BE2C (cell line): ENCODE measurements at regions not wholly inside any gene's neighbourhood (a gene's known extent, or its start where the extent isn't known, plus 50 kb on each side); places are given as distances from the start of the nearest gene placed in this dataset.
"Not testable (repeated sequence)": the region's sequence is repeated elsewhere in the genome, so short reads cannot be mapped to it uniquely, and the experiment has no call there.

Source experiments
- DNase-seq: peaks from one replicate; pipeline ENCODE4 v3.0.0-alpha.2; 2020
- H3K27me3 ChIP-seq: fragments of 250-450 bp; sonication (Bioruptor Pico); 2 replicates; pipeline ENCODE4 v1.5.1; 2020; ENCODE audit warnings: mild to moderate bottlenecking
- H3K36me3 ChIP-seq: fragments of 250-450 bp; sonication (Bioruptor Pico); 2 replicates; pipeline ENCODE4 v1.5.1; 2020; ENCODE audit warnings: mild to moderate bottlenecking
- H3K4me1 ChIP-seq: fragments of 250-450 bp; sonication (Bioruptor Pico); 2 replicates; pipeline ENCODE4 v1.5.1; 2020
- H3K4me3 ChIP-seq: 2 replicates; pipeline ENCODE4 v1.5.1; 2011; ENCODE audit warnings: low read depth, low read length
- H3K9me3 ChIP-seq: fragments of 250-450 bp; sonication (Bioruptor Pico); 2 replicates; pipeline ENCODE4 v1.5.1; 2020
- CTCF ChIP-seq: IDR thresholded peaks from 2 replicates; pipeline ENCODE4 v1.5.1; 2012; ENCODE audit warnings: mild to moderate bottlenecking, low read depth, low read length

- no peaks in the 10 kb centered on the region for H3K9me3 ChIP-seq
- no peaks in the 10 kb centered on the region for H3K27me3 ChIP-seq
- H3K36me3 ChIP-seq = no peaks in the 10 kb centered on the region
- no peak for TF ChIP-seq CTCF
- no peak overlapping the region for H3K4me3 ChIP-seq
- no peak for DNase-seq
- no peaks in the 10 kb centered on the region for H3K4me1 ChIP-seq
These were observed 330.2 kb upstream of the FZD8 start for GRCh38 chr10:35972275-35972674.

- TF ChIP-seq CTCF = no peak
- DNase-seq = no peak
- no peaks in the 10 kb centered on the region for H3K27me3 ChIP-seq
- H3K4me1 ChIP-seq = no peaks in the 10 kb centered on the region
- H3K36me3 ChIP-seq = no peaks in the 10 kb centered on the region
- H3K4me3 ChIP-seq = no peak overlapping the region
- no peaks in the 10 kb centered on the region for H3K9me3 ChIP-seq
These were observed 329.3 kb upstream of the FZD8 start for GRCh38 chr10:35971397-35971796.

- Histone ChIP-seq H3K27me3 (no peaks in the 10 kb centered on the region), H3K36me3 (no peaks in the 10 kb centered on the region), H3K4me3 (no peak overlapping the region), H3K9me3 (no peaks in the 10 kb centered on the region), H3K4me1 (no peaks in the 10 kb centered on the region)
- no peak for DNase-seq
- TF ChIP-seq CTCF = no peak
These were observed 321.6 kb upstream of the FZD8 start for GRCh38 chr10:35963685-35964084.

- Histone ChIP-seq H3K27me3 (no peaks in the 10 kb centered on the region), H3K36me3 (no peaks in the 10 kb centered on the region), H3K9me3 (no peaks in the 10 kb centered on the region), H3K4me3 (no peak overlapping the region), H3K4me1 (no peaks in the 10 kb centered on the region)
- DNase-seq = no peak
- TF ChIP-seq CTCF = no peak
These were observed 319.4 kb upstream of the FZD8 start for GRCh38 chr10:35961501-35961900.

- H3K4me3 ChIP-seq = no peak overlapping the region
- no peaks in the 10 kb centered on the region for H3K36me3 ChIP-seq
- no peak for DNase-seq
- TF ChIP-seq CTCF = no peak
- no peaks in the 10 kb centered on the region for H3K4me1 ChIP-seq
- no peaks in the 10 kb centered on the region for H3K27me3 ChIP-seq
- no peaks in the 10 kb centered on the region for H3K9me3 ChIP-seq
These were observed 317.2 kb upstream of the FZD8 start for GRCh38 chr10:35959252-35959651.

- H3K9me3 ChIP-seq, H3K4me3 ChIP-seq, H3K27me3 ChIP-seq, H3K4me1 ChIP-seq, DNase-seq, H3K36me3 ChIP-seq: not testable (repeated sequence)
These were observed 316.5 kb upstream of the FZD8 start for GRCh38 chr10:35958609-35959008.

- no peaks in the 10 kb centered on the region for H3K4me1 ChIP-seq
- DNase-seq = no peak
- no peaks in the 10 kb centered on the region for H3K9me3 ChIP-seq
- H3K4me3 ChIP-seq = no peak overlapping the region
- TF ChIP-seq CTCF = no peak
- H3K36me3 ChIP-seq = no peaks in the 10 kb centered on the region
- H3K27me3 ChIP-seq = no peaks in the 10 kb centered on the region
These were observed 308.6 kb upstream of the FZD8 start for GRCh38 chr10:35950701-35951100.
